HepG2 (cell line): ENCODE measurements at regions not wholly inside any gene's neighbourhood (a gene's known extent, or its start where the extent isn't known, plus 50 kb on each side); places are given as distances from the start of the nearest gene placed in this dataset.

Source experiments
- ATAC-seq: fragments of 200-7000 bp; cut with Tn5 transposase; 3 replicates; pipeline ENCODE4 v1.9.1; 2020; ENCODE audit warnings: mild to moderate bottlenecking, moderate library complexity
- BruUV-seq: library from RNA; stranded (reverse); fragments of 400-500 nt; replicated peaks from 2 replicates; lab custom pipeline; 2021; lab: Mats Ljungman, UMichigan
- CTCF ChIA-PET: fragments of 300-600 bp; formaldehyde crosslinking; extraction: SDS; loops from one replicate; lab custom pipeline; 2021; ENCODE audit warnings: low total read pairs, inconsistent platforms, low intra/inter-chr PET ratio; lab: Yijun Ruan, JAX
- POLR2A ChIA-PET: fragments of 350-600 bp; sonication (Branson Sonifier 250); formaldehyde crosslinking; loops from one replicate; lab custom pipeline; 2020; ENCODE audit warnings: antibody characterized with exemption, inconsistent platforms; lab: Yijun Ruan, JAX
- DNase-seq: peaks from one replicate; pipeline ENCODE4 v3.0.0-alpha.2; 2015; ENCODE audit warnings: low spot score
- FAIRE-seq: peaks from 3 replicates; lab custom pipeline; 2011; peaks lifted over from hg19 to GRCh38; lab: Jason Lieb, UNC
- H2AFZ ChIP-seq: one replicate; pipeline ENCODE4 v1.6.1; 2011; ENCODE audit warnings: low read length, inconsistent platforms
- H3K27ac ChIP-seq: fragments of 300-600 bp; 3 replicates; pipeline ENCODE4 v1.8.0; 2011; ENCODE audit warnings: mixed run types, mild to moderate bottlenecking, mixed read lengths, low read length, inconsistent platforms; ENCODE audit not compliant: insufficient read depth; ENCODE audit errors: extremely low read length
- H3K27me3 ChIP-seq, 2 experiments: fragments of 200-600 bp in 1 of 2; 2 replicates in 1 of 2; 3 replicates in 1 of 2; pipeline versions ENCODE4 v1.6.0 to v1.8.0; 2011; ENCODE audit warnings: low read length in 2 of 2, mild to moderate bottlenecking in 2 of 2, moderate library complexity in 2 of 2, inconsistent platforms in 1 of 2; ENCODE audit not compliant: insufficient read depth in 2 of 2, control insufficient read depth in 1 of 2
- H3K36me3 ChIP-seq, 2 experiments: fragments of 200-600 bp in 1 of 2; replicated peaks in 1 of 2; 2 replicates in 1 of 2; 3 replicates in 1 of 2; pipeline versions ENCODE4 v1.5.1 to v1.8.0; 2011; ENCODE audit warnings: low read length in 2 of 2, inconsistent platforms in 1 of 2; ENCODE audit not compliant: insufficient read depth in 2 of 2, control insufficient read depth in 1 of 2
- H3K4me1 ChIP-seq: 2 replicates; pipeline ENCODE4 v1.5.1; 2012; ENCODE audit warnings: low read length, inconsistent platforms; ENCODE audit not compliant: insufficient read depth
- H3K4me2 ChIP-seq: 2 replicates; pipeline ENCODE4 v1.6.0; 2011; ENCODE audit warnings: low read depth, low read length, inconsistent platforms
- H3K4me3 ChIP-seq, 3 experiments: fragments of 200-600 bp in 1 of 3; sonication (generic), shearing (Covaris generic) in 1 of 3; replicated peaks in 1 of 3; 2 replicates each; pipeline ENCODE4 v1.5.1; 2011 to 2016; ENCODE audit warnings: low read length in 3 of 3, inconsistent platforms in 2 of 3, low read depth in 2 of 3, mild to moderate bottlenecking in 2 of 3, control low read depth in 1 of 3, mixed read lengths in 1 of 3; ENCODE audit not compliant: insufficient read depth in 1 of 3
- H3K79me2 ChIP-seq: one replicate; pipeline ENCODE4 v1.6.1; 2011; ENCODE audit warnings: low read length, inconsistent platforms; ENCODE audit not compliant: insufficient read depth
- H3K9ac ChIP-seq: 2 replicates; pipeline ENCODE4 v1.6.0; 2011; ENCODE audit warnings: mild to moderate bottlenecking, low read depth, low read length, inconsistent platforms; ENCODE audit not compliant: insufficient read depth
- H3K9me3 ChIP-seq: 2 replicates; pipeline ENCODE4 v1.5.1; 2012; ENCODE audit warnings: mild to moderate bottlenecking, low read length
- H4K20me1 ChIP-seq: 2 replicates; pipeline ENCODE4 v1.6.0; 2011; ENCODE audit warnings: inconsistent platforms, mild to moderate bottlenecking, low read length, moderate library complexity; ENCODE audit not compliant: insufficient read depth
- AGO1 ChIP-seq: fragments of 200-400 bp; formaldehyde crosslinking; IDR thresholded peaks from 2 replicates; pipeline ENCODE4 v1.6.1; 2017; ENCODE audit warnings: mild to moderate bottlenecking, low read depth, low read length, moderate library complexity; ENCODE audit not compliant: poor library complexity, severe bottlenecking
- CHD2 ChIP-seq: IDR thresholded peaks from 2 replicates; pipeline ENCODE4 v1.6.1; 2011; ENCODE audit warnings: low read depth, low read length, improper control_type of control experiment
- ERF ChIP-seq: IDR thresholded peaks from 2 replicates; pipeline ENCODE4 v1.6.1; 2018; ENCODE audit warnings: missing biosample characterization, missing genetic modification reagents
- KDM3A ChIP-seq: IDR thresholded peaks from 2 replicates; pipeline ENCODE4 v1.6.1; 2018; ENCODE audit warnings: low read depth, missing compliant biosample characterization
- MATR3 ChIP-seq: sonication (generic); formaldehyde crosslinking; IDR thresholded peaks from 2 replicates; pipeline ENCODE4 v1.4.0; 2020; ENCODE audit warnings: missing genetic modification reagents
- SETDB1 ChIP-seq: sonication (generic); formaldehyde crosslinking; IDR thresholded peaks from 2 replicates; pipeline ENCODE4 v1.5.1; 2020; ENCODE audit warnings: missing genetic modification reagents, mild to moderate bottlenecking, borderline replicate concordance
- ZBTB1 ChIP-seq: sonication (generic); formaldehyde crosslinking; IDR thresholded peaks from 2 replicates; pipeline ENCODE4 v1.4.0; 2020; ENCODE audit warnings: missing genetic modification reagents, borderline replicate concordance
- ZBTB42 ChIP-seq: sonication (generic); formaldehyde crosslinking; IDR thresholded peaks from 2 replicates; pipeline ENCODE4 v1.5.0; 2020; ENCODE audit warnings: mild to moderate bottlenecking, missing genetic modification reagents
- ZNF142 ChIP-seq: sonication (generic); formaldehyde crosslinking; IDR thresholded peaks from 2 replicates; pipeline ENCODE4 v1.4.0; 2020; ENCODE audit warnings: missing genetic modification reagents
- ZNF7 ChIP-seq: IDR thresholded peaks from 2 replicates; pipeline ENCODE4 v1.6.1; 2016; ENCODE audit warnings: missing biosample characterization, missing genetic modification reagents
- ZSCAN5A ChIP-seq: sonication (generic); formaldehyde crosslinking; IDR thresholded peaks from 2 replicates; pipeline ENCODE4 v1.8.0; 2022; ENCODE audit warnings: mild to moderate bottlenecking, missing genetic modification reagents, borderline replicate concordance
- WGBS: methylation state at CpG from one replicate; pipeline ENCODE4 v1.1.6; 2017; ENCODE audit warnings: low lambda C conversion rate; 5-methylcytosine and 5-hydroxymethylcytosine counted together
- in situ Hi-C: cut with HindIII; loops from 2 replicates; pipeline ENCODE4 v1.10.0; 2017; ENCODE audit warnings: low pct_unique_long_range_greater_than_20kb; ENCODE audit not compliant: extremely low pct_ligation_motif_present
- intact Hi-C: fragments of 100-400 bp; cut with micrococcal nuclease; formaldehyde crosslinking; loops from one replicate; pipeline ENCODE4 v1.10.0; 2022; ENCODE audit not compliant: unreplicated experiment

- DNase-seq (no peak), FAIRE-seq (no peak)
- no peak overlapping the region for H3K27ac ChIP-seq
- H3K4me1 ChIP-seq: no peaks in the 10 kb centered on the region
- in situ Hi-C loops: no loop called here
- H4K20me1 ChIP-seq: no peaks in the 10 kb centered on the region
- WGBS: 9% methylated on average over 4 of the region's 4 CpGs
- POLR2A ChIA-PET: no interaction called here
- H3K9me3 ChIP-seq: peaks cover 23% of the 10 kb centered on the region
- no peak for TF ChIP-seq ERF (CRISPR knock-in tag)
- no peak for TF ChIP-seq ZNF142
- no peak for TF ChIP-seq AGO1
- TF ChIP-seq ZSCAN5A (CRISPR knock-in tag): no peak
- TF ChIP-seq SETDB1 (CRISPR knock-in tag): no peak
- TF ChIP-seq ZBTB1 (CRISPR knock-in tag): no peak
- TF ChIP-seq ZNF7: no peak
- no peak for TF ChIP-seq ZBTB42 (CRISPR knock-in tag)
- no peak for TF ChIP-seq KDM3A (CRISPR knock-in tag)
- no peak for TF ChIP-seq CHD2
- no peak for TF ChIP-seq MATR3 (CRISPR knock-in tag)
- TF ChIP-seq, all 625 proteins: peak for 0
- Histone ChIP-seq H2AFZ (no peak overlapping the region), H3K9ac (no peak overlapping the region), H3K4me3 (no peak overlapping the region), H3K36me3 (no peaks in the 10 kb centered on the region), H3K27me3 (no peaks in the 10 kb centered on the region), H3K79me2 (no peaks in the 10 kb centered on the region), H3K4me2 (no peak overlapping the region)
- no peak for ATAC-seq
- CTCF ChIA-PET: no interaction called here
- BruUV-seq: no TSS peak
- intact Hi-C loops: no loop called here
Observed at GRCh38 chr9:82234160-82234943, 245.8 kb downstream of the SPATA31D1 start.
